Stimulated activated naive CD8-positive, alpha-beta T cell treated with anti-CD3 and anti-CD28 coated beads, Interleukin-15, Interleukin-2, amounts not matched to agents 100 U/mL and 50 U/mL, for 24 hours (primary cell): ENCODE measurements at regions not wholly inside any gene's neighbourhood (a gene's known extent, or its start where the extent isn't known, plus 50 kb on each side); places are given as distances from the start of the nearest gene placed in this dataset.
"Not testable (repeated sequence)": the region's sequence is repeated elsewhere in the genome, so short reads cannot be mapped to it uniquely, and the experiment has no call there.

Experiments used
- ATAC-seq: fragments of 150-1000 bp; cut with Tn5 transposase; one replicate; pipeline ENCODE4 v1.10.0; 2021
- DNase-seq: peaks from one replicate; pipeline ENCODE4 v3.0.0; 2021

DNA sequence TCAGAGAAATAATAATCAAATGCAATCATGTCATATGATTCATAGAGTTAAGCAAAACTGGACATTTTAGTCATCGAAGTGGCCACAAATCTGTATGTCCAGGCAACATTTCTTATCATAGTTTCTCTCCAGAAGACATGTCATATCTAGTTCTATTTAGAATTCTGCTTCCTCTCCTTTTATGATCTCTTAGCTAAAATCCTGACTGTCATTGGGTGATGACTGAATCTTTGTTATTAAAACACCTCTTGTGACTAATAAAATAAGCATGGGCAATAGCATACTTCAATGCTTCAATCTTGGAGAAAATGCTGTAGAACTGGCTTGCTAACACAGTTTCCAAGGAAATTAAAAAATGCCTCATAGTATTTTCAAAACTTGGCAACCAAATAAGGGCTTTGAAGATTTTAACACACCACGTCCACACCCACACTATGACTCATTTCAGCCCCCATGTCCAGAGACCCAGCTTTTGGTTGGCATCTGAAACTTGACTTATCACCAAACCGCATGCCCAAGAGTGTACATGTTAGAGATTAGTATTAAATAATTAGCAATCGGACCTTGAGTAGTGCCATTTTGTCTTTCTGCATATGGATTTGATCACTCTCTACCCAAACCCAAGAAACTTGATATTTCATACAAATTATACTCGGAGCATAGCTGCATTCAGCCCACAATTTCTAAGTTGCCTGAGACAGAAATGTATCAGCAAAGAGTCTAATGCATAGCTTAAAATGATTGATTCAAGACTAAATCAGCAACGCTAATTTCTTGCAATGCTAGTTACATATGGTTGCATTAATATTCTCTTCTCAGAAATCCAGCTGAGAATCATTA lies 106.5 kb upstream of the ETAA1 start:
- no peak for DNase-seq
- no peak for ATAC-seq

DNA sequence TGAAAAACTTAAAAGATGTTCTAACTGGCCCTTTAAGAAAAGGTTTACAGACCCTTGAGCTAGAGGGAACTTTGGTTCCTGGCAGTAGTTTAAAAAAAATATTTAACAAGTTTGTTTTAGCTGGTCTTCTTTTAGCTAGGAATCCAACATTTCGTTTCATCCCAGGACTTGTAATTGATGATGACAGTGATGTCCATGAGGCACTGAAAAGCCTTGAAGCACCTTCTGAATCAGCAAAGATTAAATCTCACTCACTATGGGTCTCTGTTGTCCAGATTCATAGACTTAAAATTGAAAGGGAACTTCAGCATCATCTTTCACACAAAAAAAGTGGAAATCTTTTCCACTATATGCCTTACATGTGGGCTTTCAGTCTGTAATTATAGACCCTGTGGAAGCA lies 102.9 kb upstream of the ETAA1 start:
- DNase-seq (no peak), ATAC-seq (no peak)

DNA sequence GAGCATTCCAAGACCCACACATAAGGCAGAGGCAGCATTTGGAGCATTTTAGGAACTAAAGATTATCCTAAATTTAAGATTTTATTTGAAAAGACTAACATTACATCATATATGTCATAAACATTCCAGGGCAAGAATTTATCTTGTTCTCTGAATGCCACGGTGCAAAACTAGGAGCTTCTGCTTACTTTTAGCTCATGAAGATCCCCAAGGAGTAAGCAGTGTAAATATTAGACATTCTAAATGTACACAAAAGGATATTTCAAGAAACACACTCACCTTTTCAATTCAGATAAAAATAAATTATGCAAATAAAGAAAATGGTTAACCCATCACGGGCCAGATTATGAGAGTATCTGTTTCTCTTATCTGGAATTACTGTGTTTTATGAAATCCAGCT lies 101.7 kb upstream of the ETAA1 start:
- DNase-seq (no peak), ATAC-seq (no peak)

DNA sequence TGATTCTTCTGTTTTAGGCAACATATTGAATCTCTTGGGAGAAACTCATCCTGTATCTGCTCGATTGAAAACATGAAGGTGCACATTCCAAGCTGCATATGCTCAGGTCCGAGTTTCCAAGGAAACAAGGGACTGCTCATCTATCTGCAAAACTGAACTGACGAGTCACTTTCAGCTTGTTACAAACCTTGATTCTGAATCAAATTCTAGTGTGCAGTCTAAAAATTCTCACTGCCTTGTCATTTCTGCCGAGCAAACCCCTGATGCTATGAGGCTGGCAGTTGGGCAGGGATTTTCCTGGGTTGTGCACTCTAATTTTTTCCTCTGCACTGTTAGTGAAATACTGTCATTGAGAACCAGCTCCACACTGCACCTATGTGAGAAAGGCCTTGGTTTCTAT lies 101.3 kb upstream of the ETAA1 start:
- no peak for ATAC-seq
- no peak for DNase-seq

DNA sequence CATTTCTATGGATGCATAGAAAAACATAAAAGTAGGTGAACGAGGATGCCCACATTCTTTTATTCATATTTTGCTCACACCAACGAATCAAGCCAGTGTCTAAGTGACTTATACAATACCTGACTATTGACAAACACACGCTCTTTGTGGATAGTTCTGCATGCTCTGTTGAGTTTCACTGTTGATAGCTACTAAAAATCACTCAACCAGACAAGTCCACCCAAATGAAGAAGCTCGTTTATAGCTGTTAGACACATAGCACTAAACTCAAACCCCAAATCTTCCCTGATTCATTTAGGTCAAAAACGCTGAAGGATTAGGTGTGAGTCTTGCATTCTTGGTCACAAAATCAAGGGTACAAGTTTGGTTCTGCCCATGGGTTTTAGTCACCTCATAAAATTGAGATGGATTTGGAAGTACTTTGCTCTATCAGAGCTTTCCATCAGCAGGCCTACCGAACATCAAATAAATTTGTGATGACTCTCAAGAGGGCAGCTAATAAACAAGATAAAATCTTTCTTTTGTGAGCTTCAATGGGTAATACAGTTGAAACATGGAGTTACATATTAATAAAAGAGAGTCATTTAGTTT lies 92.7 kb upstream of the ETAA1 start:
- ATAC-seq (no peak), DNase-seq (no peak)

DNA sequence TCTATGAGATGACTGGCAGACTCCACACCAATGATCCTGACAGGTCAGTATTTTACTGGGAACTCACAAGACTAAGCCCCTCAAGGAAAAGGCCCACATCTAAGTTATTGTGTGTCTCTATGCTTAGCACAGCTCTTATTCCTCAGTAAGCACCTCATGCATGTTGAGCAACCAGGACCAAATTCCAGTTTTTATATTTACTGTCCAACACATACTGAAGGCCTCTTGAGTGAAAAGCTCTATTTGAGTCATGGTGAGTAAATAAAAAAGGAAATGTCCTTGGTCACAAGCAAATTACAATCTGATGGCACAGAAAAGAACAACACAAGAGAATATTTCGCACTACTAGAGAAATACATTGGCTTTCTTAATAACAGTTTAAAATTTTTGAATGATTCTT lies 87.9 kb upstream of the ETAA1 start:
- ATAC-seq: no peak
- no peak for DNase-seq

DNA sequence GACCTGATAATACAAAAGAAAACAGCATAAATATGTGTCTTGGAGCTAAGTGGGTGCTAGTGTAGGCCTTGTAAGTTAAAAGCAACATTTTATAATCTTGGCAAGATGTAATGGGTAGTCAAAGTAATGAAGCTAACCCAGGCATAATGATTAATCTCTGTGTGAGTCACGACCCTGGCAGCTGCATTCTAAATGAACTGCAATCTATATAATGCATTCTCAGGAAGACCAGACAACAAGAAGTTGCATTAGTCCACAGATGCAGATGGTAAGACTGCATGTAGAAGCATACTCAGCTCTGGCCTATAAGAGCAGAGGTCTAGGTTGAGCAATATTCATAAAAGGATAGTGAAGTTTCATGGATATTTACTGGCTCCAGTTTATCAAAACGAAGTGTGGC lies 85.6 kb upstream of the ETAA1 start:
- ATAC-seq: no peak

DNA sequence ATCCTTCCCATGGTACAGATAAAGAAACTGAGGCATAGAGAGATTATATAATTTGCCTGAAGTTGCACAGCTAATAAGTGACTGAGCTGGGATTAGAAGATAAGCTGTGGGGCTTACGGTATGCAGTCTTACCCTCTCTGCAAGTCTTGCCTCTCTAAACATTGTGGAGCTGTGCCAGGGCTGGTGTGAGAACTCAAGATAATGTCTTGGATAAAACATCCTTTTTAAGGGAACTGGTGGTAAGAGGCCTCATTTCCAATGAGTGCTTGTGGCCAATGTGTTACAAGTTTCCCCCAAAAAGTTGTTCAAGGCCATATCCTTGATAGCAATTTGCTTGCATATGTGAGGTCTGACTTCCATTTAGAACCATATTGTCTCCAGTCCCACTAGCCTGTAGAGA lies 84.3 kb upstream of the ETAA1 start:
- no peak for ATAC-seq

More for the DNA sequence above, 85.6 kb upstream of the ETAA1 start:
- DNase-seq: no peak

DNA sequence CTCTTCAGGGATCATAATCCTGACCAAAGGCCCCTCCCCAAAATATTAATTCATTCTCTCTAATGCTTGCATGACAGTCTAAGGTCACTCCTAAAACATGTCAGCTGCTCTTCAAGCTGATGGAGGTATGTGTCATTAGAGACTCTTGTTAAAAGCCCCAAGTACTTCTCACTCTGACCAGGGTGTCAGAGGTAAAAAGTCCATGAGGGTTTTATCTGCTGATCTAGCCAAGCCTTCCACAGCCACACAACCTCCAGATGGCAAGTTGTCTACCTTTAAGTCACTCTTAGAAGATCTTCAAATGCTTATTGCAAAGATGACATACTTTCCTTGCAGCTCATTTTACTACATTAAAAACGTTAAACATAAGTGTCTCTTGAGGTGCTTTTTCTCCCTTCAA lies 83.6 kb upstream of the ETAA1 start:
- no peak for DNase-seq
- no peak for ATAC-seq

More for the DNA sequence above, 84.3 kb upstream of the ETAA1 start:
- no peak for DNase-seq

DNA sequence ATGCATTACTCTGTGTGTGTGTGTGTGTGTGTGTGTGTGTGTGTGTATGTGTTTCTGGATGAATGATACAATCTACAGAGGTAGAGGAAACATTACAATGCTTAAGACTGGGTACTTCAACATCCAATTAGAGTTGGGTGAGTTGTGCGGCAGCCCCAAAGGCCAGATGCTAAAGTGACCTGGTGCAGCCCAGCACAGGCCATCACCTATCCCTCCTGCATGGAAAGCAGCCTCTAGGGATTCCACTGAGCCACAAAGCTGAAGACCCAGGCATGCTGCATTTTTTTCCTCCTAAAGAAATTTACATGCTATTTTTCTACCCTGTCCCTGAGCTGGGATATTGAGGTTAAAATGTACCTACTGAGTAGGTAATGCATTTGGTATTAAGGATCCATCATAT lies 79.1 kb upstream of the ETAA1 start:
- ATAC-seq (no peak), DNase-seq (no peak)

DNA sequence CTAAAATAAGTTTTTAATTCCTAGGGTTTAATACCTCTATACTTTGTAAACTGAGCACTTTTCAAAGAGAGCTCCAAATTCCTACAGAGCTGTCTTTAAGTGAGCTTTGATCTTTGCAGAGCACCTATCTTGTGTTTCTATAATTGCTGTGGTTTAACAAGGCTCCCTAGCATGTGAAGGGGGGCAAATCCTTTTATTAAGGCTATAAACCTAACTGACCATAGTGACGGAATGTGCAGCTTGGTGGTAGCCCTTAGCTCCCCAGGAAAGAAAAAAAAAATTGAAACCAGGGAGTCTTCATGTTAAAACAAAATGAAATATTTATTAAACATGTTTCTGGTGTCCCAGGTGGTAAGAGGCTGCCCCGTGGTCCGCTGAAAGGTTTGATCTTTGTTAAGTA lies 78.6 kb upstream of the ETAA1 start:
- DNase-seq: no peak
- no peak for ATAC-seq

DNA sequence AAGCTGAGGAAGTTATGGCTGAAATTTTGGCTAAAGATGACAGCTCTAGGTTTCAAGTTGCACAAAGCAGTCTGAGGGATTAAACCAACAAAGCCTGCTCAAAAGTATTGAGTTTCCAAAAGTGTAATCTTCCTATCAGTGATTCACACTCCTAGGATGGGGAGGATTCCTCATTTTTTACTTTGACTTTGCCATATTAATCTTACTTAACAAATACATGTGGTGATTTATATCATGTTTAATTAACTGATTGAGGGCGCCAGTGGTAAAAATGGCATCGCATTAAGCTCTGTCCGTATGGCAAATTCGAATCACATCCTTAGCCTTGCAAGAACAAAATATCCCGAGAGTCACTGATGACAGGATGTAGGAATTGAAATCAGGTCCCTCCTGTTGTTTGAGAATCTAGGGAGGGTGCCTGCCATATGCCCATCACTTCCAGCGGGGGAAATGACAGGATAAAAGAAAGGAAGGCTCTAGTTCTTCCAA lies 78.1 kb upstream of the ETAA1 start:
- ATAC-seq (no peak), DNase-seq (no peak)

DNA sequence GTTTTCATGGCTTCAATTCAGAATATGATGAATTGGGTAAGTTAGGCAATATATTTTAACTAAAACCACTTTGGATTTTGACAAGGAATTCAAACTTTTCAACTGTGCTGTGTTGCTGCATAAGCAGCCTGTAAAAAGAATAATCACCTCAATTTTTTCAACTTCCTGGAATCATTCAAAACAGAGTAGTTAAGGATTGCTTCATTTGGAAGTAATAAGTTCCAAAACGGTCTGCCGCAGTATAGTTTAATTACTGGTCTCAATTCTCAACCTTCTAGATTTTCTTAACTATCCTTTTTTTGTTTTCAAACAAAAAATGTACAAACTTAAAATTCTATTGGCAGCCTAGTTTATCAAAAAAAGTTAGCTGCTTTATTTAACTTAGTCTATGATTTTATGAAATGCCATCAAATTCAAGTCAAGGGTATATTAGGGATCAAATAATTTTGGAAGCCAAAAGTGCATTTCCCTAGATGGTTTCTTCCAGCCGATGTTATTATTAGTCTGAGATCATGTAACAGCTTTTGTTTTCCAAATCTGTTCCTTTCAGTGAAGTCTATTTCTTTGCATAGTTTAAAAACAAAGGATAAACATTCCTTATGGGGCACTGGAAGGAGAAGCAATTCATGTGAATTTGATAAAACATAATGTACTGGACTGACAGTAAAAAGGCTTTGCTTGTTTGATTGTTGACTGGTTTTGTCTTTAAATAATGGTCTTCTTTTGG lies 76.1 kb upstream of the ETAA1 start:
- DNase-seq: no peak
- ATAC-seq: no peak

DNA sequence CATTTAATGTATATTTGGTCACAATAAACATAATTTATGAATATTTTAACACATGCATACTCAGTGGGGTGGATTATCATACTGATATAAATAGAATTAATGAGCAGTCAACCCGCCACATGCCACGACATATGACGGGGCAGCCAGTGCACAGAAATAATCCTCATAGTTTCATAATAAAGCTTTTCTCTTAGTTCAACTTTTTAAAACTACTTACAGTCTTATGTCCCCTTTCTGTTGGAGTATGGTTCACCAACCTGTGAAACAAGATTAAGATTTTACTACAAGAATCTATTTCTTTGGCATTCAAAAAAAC lies 75.6 kb upstream of the ETAA1 start:
- DNase-seq (no peak), ATAC-seq (no peak)

DNA sequence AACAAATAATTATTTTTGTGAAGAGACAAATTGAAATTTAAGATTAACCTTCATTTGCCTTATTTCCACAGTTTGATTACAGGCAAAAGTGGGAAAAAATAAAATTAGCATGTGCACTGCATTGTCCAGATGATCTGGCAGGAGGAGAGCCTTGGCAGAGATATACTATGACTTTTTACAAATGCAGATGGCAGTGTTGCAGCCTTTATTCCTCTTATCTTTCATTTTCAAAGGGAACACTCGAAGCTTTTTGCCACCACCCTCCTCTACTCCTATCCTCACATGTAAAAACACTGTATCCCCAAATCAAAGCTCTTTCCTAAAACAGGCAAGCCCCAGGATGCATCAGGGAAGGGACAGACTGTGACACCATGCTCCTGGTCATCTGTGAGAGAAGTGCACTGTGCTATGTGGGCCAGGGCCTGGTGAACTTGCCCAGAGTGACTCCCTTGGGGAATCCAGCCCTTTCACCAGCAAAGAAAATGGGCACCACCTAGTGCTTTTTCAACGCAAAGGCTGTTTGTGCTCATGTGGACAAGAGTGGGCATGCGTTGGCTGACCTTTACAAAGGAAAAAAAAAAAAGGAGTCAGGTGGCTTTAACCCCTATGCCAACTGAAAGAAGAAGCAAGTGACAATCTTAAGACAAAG lies 74.7 kb upstream of the ETAA1 start:
- ATAC-seq (no peak), DNase-seq (no peak)

DNA sequence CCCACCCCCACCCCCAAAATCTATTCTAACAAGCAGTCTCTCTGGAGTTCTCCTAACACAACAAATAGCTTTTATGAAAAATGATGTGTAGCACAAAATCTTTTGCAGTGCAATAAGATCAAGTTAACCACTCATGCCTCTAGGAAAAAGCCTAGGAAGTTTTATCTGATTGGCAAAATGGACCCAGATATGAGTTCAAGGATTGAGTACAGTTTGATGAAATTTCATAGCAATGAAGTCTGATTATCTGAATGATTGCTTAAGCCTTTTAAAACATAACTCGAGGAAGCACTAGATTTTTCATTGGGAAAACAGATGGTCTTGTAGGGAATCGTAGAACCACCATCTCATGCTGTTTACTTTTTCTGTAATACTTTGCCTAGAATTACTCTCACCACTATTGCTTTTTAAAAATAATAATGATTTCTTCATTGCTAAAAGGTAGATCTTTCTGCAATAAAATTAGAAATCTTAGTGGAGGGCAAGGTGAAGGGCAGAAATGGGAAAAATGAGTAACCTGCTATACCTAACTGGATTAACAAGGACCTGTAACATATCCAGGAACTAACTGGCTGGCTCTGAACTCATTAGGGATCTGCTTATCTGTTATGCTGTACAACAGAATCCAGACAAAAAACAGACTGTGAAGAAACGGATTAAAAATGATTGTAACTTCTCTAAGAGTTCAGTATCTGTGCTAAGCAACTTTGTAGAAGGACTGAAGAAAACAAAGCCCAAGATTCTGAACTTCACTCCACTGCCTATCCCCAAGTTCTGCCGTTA lies 73.7 kb upstream of the ETAA1 start:
- ATAC-seq: no peak
- no peak for DNase-seq

DNA sequence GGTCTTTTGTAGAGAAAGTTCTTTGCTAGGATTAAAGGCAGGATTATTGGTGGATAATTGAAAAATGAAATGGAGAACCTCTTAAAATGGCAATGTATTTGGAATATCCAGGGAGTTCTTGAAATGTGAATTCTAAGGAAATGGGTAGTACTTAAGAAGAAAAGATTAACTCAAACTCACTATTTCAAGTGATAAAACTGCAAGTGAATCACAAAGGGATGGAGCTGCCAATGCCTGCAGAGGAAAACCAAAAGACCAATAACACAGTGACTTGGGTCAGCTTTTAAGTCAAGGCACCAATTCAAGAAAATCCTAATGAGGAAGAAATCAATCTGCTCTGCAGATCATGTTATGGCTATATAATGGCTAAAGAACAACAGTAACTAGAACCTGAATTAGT lies 67.6 kb upstream of the ETAA1 start:
- no peak for ATAC-seq

DNA sequence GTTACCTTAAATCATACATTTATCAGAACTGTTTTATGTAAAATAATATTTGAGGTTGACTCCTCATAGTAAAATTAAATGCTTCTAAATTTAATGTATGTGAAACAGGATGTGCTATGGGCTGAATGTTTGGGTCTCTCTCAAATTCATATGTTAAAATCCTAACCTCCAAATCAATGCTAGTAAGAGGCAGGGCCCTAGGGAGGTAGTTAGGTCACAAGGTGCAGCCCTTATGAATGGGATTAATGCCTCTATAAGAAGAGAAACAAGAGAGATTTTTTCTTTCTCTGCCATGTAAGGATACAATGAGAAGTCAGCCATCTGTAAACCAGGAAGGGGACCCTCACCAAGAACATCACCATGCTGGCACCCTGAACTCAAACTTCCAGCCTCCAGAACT lies 67.2 kb upstream of the ETAA1 start:
- DNase-seq: no peak
- no peak for ATAC-seq

More for the DNA sequence above, 67.6 kb upstream of the ETAA1 start:
- DNase-seq: no peak

DNA sequence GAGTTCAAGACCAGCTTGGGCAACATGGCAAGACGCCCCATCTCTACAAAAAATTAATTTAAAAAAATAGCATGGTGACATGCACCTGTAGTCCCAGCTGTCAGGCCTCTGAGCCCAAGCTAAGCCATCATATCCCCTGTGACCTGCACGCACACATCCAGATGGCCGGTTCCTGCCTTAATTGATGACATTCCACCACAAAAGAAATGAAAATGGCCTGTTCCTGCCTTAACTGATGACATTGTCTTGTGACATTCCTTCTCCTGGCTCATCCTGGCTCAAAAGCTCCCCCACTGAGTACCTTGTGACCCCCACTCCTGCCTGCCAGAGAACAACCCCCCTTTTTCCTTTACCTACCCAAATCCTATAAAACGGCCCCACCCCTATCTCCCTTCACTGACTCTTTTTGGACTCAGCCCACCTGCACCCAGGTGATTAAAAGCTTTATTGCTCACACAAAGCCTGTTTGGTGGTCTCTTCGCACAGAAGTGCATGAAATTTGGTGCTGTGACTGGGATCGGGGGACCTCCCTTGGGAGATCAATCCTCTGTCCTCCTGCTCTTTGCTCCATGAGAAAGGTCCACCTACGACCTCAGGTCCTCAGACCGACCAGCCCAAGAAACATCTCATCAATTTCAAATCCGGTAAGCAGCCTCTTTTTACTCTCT lies 65.6 kb upstream of the ETAA1 start:
- not testable (repeated sequence) for ATAC-seq, DNase-seq

DNA sequence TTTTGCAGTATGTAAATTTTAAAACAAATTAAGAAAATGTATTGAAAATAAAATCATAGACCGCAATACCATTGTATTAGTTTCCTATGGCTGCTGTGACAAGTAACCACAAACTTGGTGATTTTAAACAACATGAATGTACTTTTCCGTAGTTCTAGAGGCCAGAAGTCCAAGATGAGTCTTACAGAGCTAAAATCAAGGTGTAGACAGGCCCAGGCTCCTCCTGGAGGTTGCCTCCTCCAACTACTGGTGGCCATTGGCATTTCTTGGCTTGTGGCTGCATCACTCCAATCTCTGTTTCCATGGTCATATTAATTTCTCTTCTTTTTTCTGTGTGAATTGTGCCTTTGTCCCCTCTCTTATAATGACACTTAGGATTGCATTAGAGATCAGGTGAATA lies 59.2 kb upstream of the ETAA1 start:
- ATAC-seq (no peak), DNase-seq (no peak)

DNA sequence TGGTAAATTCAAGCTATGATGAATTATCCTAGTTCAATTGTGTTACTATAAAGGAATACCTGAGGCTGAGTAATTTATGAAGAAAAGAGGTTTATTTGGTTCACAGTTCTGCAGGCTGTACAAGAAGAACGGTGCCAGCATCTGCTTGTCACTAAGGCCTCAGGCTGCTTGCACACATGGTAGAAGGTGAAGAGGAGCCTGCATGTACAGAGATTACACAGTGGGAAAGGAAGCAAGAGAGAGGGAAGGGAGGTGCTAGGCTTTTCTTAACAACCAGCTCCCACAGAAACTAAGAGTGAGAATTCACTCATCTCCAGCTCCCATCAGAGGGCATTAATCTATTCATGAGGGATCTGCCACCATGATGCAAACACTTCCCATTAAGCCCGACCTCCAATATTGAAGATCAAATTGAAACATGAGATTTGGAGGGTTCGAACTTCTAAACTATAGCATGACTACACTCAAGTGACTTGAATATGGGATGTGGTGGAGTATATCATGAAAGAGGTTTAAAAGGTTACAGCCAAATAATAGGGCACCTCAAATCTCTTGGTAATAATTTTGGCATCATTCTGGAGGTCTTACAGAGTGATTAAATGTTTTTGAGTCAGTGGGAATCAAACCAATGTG lies 58.4 kb upstream of the ETAA1 start:
- ATAC-seq: no peak
- no peak for DNase-seq
